HCT116 (cell line): ENCODE measurements at regions not wholly inside any gene's neighbourhood (a gene's known extent, or its start where the extent isn't known, plus 50 kb on each side); places are given as distances from the start of the nearest gene placed in this dataset.

Experiments
- ATAC-seq: fragments of 200-7000 bp; cut with Tn5 transposase; 2 replicates; pipeline ENCODE4 v1.9.1; 2020; ENCODE audit warnings: mild to moderate bottlenecking, moderate library complexity
- BruUV-seq: library from RNA; stranded (reverse); fragments of 400-500 nt; replicated peaks from 2 replicates; lab custom pipeline; 2021; lab: Mats Ljungman, UMichigan
- CTCF ChIA-PET: fragments of 300-600 bp; sonication (Branson Sonifier 250); formaldehyde crosslinking; loops from one replicate; lab custom pipeline; 2021; ENCODE audit warnings: antibody characterized with exemption; lab: Charles Lee
- POLR2A ChIA-PET: fragments of 300-600, 350-600 bp; sonication (Branson Sonifier 250); formaldehyde crosslinking; loops from one replicate; lab custom pipeline; 2021; ENCODE audit warnings: antibody characterized with exemption; lab: Charles Lee
- RAD21 ChIA-PET, 2 experiments: fragments of 300-600 bp; sonication (Branson Sonifier 250); formaldehyde crosslinking; loops; one replicate each; lab custom pipeline; 2023; ENCODE audit warnings: low total read pairs in 2 of 2; ENCODE audit not compliant: uncharacterized antibody in 2 of 2, unreplicated experiment in 2 of 2, low non-redundant PET in 1 of 2; lab: Charles Lee
- DNase-seq: peaks from one replicate; pipeline ENCODE4 v3.0.0-alpha.2; 2010; ENCODE audit warnings: low read depth, low spot score
- H2AFZ ChIP-seq: fragments of 200-600 bp; shearing (Covaris generic), sonication (generic); 2 replicates; pipeline ENCODE4 v1.6.1; 2017; ENCODE audit warnings: low read depth, mixed run types, mixed read lengths, antibody characterized with exemption, low read length; ENCODE audit not compliant: poor library complexity, severe bottlenecking
- H3K27ac ChIP-seq: 2 replicates; pipeline ENCODE4 v1.5.1; 2012; ENCODE audit warnings: low read depth, low read length
- H3K27me3 ChIP-seq: fragments of 200-600 bp; sonication (generic); 2 replicates; pipeline ENCODE4 v1.6.1; 2016; ENCODE audit warnings: mixed run types, low read length, mixed read lengths; ENCODE audit not compliant: insufficient read depth
- H3K36me3 ChIP-seq, 2 experiments: fragments of 200-500 bp in 1 of 2; fragments of 200-600 bp in 1 of 2; sonication (Bioruptor generic) in 1 of 2; sonication (generic) in 1 of 2; 2 replicates each; pipeline versions ENCODE4 v1.5.1 to v1.6.1; 2014 to 2016; ENCODE audit warnings: low read length in 2 of 2, inconsistent platforms in 1 of 2, mixed read lengths in 1 of 2, mixed run types in 1 of 2; ENCODE audit not compliant: insufficient read depth in 2 of 2, control insufficient read depth in 1 of 2
- H3K4me1 ChIP-seq, 2 experiments: fragments of 200-600 bp in 1 of 2; sonication (generic) in 1 of 2; 2 replicates each; pipeline versions ENCODE4 v1.5.1 to v1.6.1; 2012 to 2017; ENCODE audit warnings: low read length in 2 of 2, inconsistent platforms in 1 of 2, mild to moderate bottlenecking in 1 of 2, mixed read lengths in 1 of 2, mixed run types in 1 of 2, moderate library complexity in 1 of 2; ENCODE audit not compliant: insufficient read depth in 2 of 2, control insufficient read depth in 1 of 2
- H3K4me2 ChIP-seq: fragments of 200-600 bp; sonication (generic); 2 replicates; pipeline ENCODE4 v1.6.1; 2017; ENCODE audit warnings: mixed run types, low read length, mixed read lengths
- H3K4me3 ChIP-seq, 2 experiments: fragments of 200-600 bp in 1 of 2; sonication (generic) in 1 of 2; replicated peaks in 1 of 2; 2 replicates each; pipeline ENCODE4 v1.5.1; 2011 to 2016; ENCODE audit warnings: low read length in 2 of 2, control low read depth in 1 of 2, low read depth in 1 of 2, mild to moderate bottlenecking in 1 of 2, mixed read lengths in 1 of 2, mixed run types in 1 of 2
- H3K79me2 ChIP-seq: fragments of 200-600 bp; sonication (generic); 2 replicates; pipeline ENCODE4 v1.6.1; 2017; ENCODE audit warnings: mild to moderate bottlenecking, mixed run types, low read length, moderate library complexity, mixed read lengths; ENCODE audit not compliant: insufficient read depth
- H3K9ac ChIP-seq: fragments of 200-600 bp; sonication (generic); 2 replicates; pipeline ENCODE4 v1.6.1; 2016; ENCODE audit warnings: low read length, mixed read lengths
- H3K9me2 ChIP-seq: fragments of 200-600 bp; sonication (generic), shearing (Covaris generic); 2 replicates; pipeline ENCODE4 v1.6.1; 2017; ENCODE audit warnings: mixed run types, mild to moderate bottlenecking, moderate library complexity; ENCODE audit not compliant: insufficient read depth
- H3K9me3 ChIP-seq, 2 experiments: fragments of 200-500 bp in 1 of 2; fragments of 200-600 bp in 1 of 2; sonication (Bioruptor generic) in 1 of 2; sonication (generic) in 1 of 2; 2 replicates each; pipeline ENCODE4 v1.6.1; 2014 to 2017; ENCODE audit warnings: low read length in 2 of 2, mixed read lengths in 2 of 2, inconsistent platforms in 1 of 2, low read depth in 1 of 2, mild to moderate bottlenecking in 1 of 2, mixed run types in 1 of 2, moderate library complexity in 1 of 2; ENCODE audit not compliant: control insufficient read depth in 1 of 2, insufficient read depth in 1 of 2
- H4K20me1 ChIP-seq: fragments of 200-600 bp; sonication (generic), shearing (Covaris generic); 2 replicates; pipeline ENCODE4 v1.6.1; 2017; ENCODE audit warnings: mixed run types, mild to moderate bottlenecking, moderate library complexity; ENCODE audit not compliant: insufficient read depth
- ATF3 ChIP-seq: IDR thresholded peaks from 2 replicates; pipeline ENCODE4 v1.6.1; 2012
- CBX3 ChIP-seq: IDR thresholded peaks from 2 replicates; pipeline ENCODE4 v1.6.1; 2012; ENCODE audit warnings: low read depth
- CTCF ChIP-seq, 3 experiments: fragments of 200-600 bp in 1 of 3; sonication (generic) in 1 of 3; IDR thresholded peaks in 2 of 3; conservative IDR thresholded peaks in 1 of 3; 2 replicates each; pipeline ENCODE4 v1.5.1; 2012 to 2017; ENCODE audit warnings: low read depth in 2 of 3, low read length in 2 of 3, antibody characterized with exemption in 1 of 3, borderline replicate concordance in 1 of 3, control low read depth in 1 of 3, mild to moderate bottlenecking in 1 of 3, mixed read lengths in 1 of 3, mixed run types in 1 of 3, moderate library complexity in 1 of 3; ENCODE audit not compliant: insufficient read depth in 1 of 3
- EGR1 ChIP-seq: IDR thresholded peaks from 2 replicates; pipeline ENCODE4 v1.6.1; 2012; ENCODE audit warnings: low read depth
- ELF1 ChIP-seq: IDR thresholded peaks from 2 replicates; pipeline ENCODE4 v1.6.1; 2012; ENCODE audit warnings: low read depth, borderline replicate concordance
- FOSL1 ChIP-seq: IDR thresholded peaks from 2 replicates; pipeline ENCODE4 v1.6.1; 2012; ENCODE audit warnings: low read depth
- JUND ChIP-seq: IDR thresholded peaks from 2 replicates; pipeline ENCODE4 v1.6.1; 2012
- MAX ChIP-seq: IDR thresholded peaks from 2 replicates; pipeline ENCODE4 v1.6.1; 2012
- POLR2A ChIP-seq: IDR thresholded peaks from 2 replicates; pipeline ENCODE4 v1.7.0; 2011; ENCODE audit warnings: borderline replicate concordance; ENCODE audit not compliant: insufficient read depth, insufficient read length; ENCODE audit errors: extremely low read depth
- RAD21 ChIP-seq: IDR thresholded peaks from 2 replicates; pipeline ENCODE4 v1.6.1; 2012; ENCODE audit warnings: low read depth, mild to moderate bottlenecking
- REST ChIP-seq: IDR thresholded peaks from 2 replicates; pipeline ENCODE4 v1.6.1; 2012; ENCODE audit warnings: low read depth
- SP1 ChIP-seq: IDR thresholded peaks from 2 replicates; pipeline ENCODE4 v1.6.1; 2012; ENCODE audit warnings: low read depth
- SRF ChIP-seq: IDR thresholded peaks from 2 replicates; pipeline ENCODE4 v1.6.1; 2012; ENCODE audit warnings: low read depth
- TCF7L2 ChIP-seq: IDR thresholded peaks from 2 replicates; pipeline ENCODE4 v1.7.0; 2011; ENCODE audit warnings: borderline replicate concordance, inconsistent platforms; ENCODE audit not compliant: insufficient read depth, insufficient read length; ENCODE audit errors: extremely low read depth
- ZFX ChIP-seq: fragments of 450-650 bp; IDR thresholded peaks from 2 replicates; pipeline ENCODE4 v1.6.1; 2017
- ZNF274 ChIP-seq: fragments of 200-500 bp; sonication (Bioruptor generic); IDR thresholded peaks from 2 replicates; pipeline ENCODE4 v1.6.1; 2014; ENCODE audit warnings: mild to moderate bottlenecking, low read depth, low read length, inconsistent platforms
- intact Hi-C: fragments of 100-400 bp; cut with micrococcal nuclease; formaldehyde crosslinking; loops from 2 replicates; pipeline ENCODE4 v1.10.0; 2022

- Histone ChIP-seq H3K4me3 (no peak overlapping the region), H3K36me3 (no peaks in the 10 kb centered on the region), H3K27ac (no peak overlapping the region), H3K9me2 (no peaks in the 10 kb centered on the region), H3K9me3 (no peaks in the 10 kb centered on the region), H4K20me1 (no peaks in the 10 kb centered on the region), H3K4me1 (no peaks in the 10 kb centered on the region), H3K79me2 (no peaks in the 10 kb centered on the region), H3K9ac (no peak overlapping the region), H3K4me2 (no peak overlapping the region), H2AFZ (no peak overlapping the region), H3K27me3 (peaks cover 11% of the 10 kb centered on the region)
- ChIA-PET POLR2A (no interaction called here), RAD21 (no interaction called here), CTCF (no interaction called here)
- BruUV-seq: no TSS peak
- DNase-seq (no peak), ATAC-seq (no peak)
- intact Hi-C loops: no loop called here
- TF ChIP-seq ELF1 (no peak), POLR2A (no peak), RAD21 (no peak), ZFX (no peak), MAX (no peak), ZNF274 (no peak), EGR1 (no peak)
Measured at GRCh38 chr10:26381986-26382385, 56.2 kb upstream of the APBB1IP start.

- Histone ChIP-seq H3K4me3 (no peak overlapping the region), H4K20me1 (no peaks in the 10 kb centered on the region), H3K79me2 (no peaks in the 10 kb centered on the region), H3K27ac (no peak overlapping the region), H3K9me3 (no peaks in the 10 kb centered on the region), H3K9me2 (no peaks in the 10 kb centered on the region), H3K36me3 (no peaks in the 10 kb centered on the region), H3K9ac (no peak overlapping the region), H2AFZ (no peak overlapping the region), H3K27me3 (peaks cover 7% of the 10 kb centered on the region), H3K4me1 (no peaks in the 10 kb centered on the region), H3K4me2 (no peak overlapping the region)
- RAD21 ChIA-PET: no interaction called here
- BruUV-seq: no TSS peak
- intact Hi-C loops: no loop called here
- POLR2A ChIA-PET: no interaction called here
- CTCF ChIA-PET: no interaction called here
- no peak for ATAC-seq
- DNase-seq: no peak
- TF ChIP-seq ELF1 (no peak), SRF (no peak), FOSL1 (no peak), MAX (no peak), JUND (no peak), ATF3 (no peak), CTCF (IDR thresholded peaks at IDR 0.05 in 2 of 3, conservative IDR thresholded peaks at IDR 0.05 in 1 of 3; ENCODE audit: borderline replicate concordance in 1 of 3, insufficient read depth in 1 of 3, low read depth in 2 of 3, low read length in 2 of 3) (no peak), TCF7L2 (no peak), ZNF274 (no peak), REST (no peak), CBX3 (no peak), POLR2A (no peak), SP1 (no peak)
Measured at GRCh38 chr10:26384600-26384999, 53.5 kb upstream of the APBB1IP start.
